GM21619 (cell line): ENCODE measurements at regions not wholly inside any gene's neighbourhood (a gene's known extent, or its start where the extent isn't known, plus 50 kb on each side); places are given as distances from the start of the nearest gene placed in this dataset.
"Not testable (repeated sequence)": the region's sequence is repeated elsewhere in the genome, so short reads cannot be mapped to it uniquely, and the experiment has no call there.

Experiments used
- ATAC-seq: cut with Tn5 transposase; IDR thresholded peaks from one replicate; pipeline ENCODE4 v1.9.1; 2021; ENCODE audit not compliant: unreplicated experiment

GRCh38 chr17:33874617-33875060 lies 380.4 kb upstream of the CCL2 start:
- ATAC-seq = no peak

- ATAC-seq = no peak
These were observed 379.1 kb upstream of the CCL2 start for GRCh38 chr17:33875973-33876372.

DNA sequence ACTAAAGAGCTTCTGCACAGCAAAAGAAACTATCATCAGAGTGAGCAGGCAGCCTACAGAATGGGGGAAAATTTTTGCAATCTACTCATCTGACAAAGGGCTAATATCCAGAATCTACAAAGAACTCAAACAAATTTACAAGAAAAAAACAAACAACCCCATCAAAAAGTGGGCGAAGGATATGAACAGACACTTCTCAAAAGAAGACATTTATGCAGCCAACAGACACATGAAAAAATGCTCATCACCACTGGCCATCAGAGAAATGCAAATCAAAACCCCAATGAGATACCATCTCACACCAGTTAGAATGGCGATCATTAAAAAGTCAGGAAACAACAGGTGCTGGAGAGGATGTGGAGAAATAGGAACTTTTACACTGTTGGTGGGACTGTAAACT lies 372.8 kb upstream of the CCL2 start:
- ATAC-seq = not testable (repeated sequence)

DNA sequence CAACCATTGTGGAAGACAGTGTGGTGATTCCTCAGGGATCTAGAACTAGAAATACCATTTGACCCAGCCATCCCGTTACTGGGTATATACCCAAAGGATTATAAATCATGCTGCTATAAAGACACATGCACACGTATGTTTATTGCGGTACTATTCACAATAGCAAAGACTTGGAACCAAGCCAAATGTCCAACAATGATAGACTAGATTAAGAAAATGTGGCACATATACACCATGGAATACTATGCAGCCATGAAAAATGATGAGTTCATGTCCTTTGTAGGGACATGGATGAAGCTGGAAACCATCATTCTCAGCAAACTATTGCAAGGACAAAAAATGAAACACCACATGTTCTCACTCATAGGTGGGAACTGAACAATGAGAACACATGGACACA lies 372.4 kb upstream of the CCL2 start:
- not testable (repeated sequence) for ATAC-seq

DNA sequence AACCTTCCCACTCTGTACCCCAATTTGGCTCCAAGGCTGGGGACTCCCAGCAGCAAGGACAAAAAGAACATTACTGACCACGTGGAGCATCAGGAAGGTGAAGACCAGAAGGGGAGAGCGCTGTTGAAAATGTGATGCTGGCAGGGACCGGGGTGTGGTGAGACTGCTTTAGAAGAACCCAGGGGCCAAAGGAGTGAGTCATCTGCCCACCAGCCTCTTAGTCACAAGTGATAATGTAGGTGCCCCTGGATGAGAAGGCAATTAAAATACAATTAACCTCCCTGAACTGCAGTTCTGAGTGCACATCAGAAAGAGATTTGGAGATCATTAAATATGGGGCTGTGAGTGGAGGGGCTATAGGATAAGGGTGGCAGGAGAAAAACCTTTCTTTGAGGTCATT lies 366.6 kb upstream of the CCL2 start:
- no peak for ATAC-seq

DNA sequence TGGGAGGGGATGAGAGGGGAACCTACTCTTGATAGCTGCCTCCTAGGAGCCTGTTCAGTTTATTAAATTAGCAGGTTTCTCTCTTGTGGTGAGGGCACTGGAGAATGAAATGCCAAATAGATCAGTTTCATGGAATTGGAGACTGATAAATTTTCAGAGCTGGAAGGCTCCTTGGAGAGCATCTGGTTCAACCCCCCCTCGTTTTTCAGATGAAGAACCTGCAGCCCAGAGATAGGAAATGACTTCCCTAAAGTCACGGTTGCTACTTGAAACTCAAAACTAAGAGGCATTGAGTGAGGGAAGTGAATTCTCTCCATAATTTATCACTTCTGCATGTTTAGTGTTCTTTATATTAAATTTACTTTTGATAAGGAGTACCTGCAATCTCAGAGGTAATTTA lies 366.0 kb upstream of the CCL2 start:
- no peak for ATAC-seq

DNA sequence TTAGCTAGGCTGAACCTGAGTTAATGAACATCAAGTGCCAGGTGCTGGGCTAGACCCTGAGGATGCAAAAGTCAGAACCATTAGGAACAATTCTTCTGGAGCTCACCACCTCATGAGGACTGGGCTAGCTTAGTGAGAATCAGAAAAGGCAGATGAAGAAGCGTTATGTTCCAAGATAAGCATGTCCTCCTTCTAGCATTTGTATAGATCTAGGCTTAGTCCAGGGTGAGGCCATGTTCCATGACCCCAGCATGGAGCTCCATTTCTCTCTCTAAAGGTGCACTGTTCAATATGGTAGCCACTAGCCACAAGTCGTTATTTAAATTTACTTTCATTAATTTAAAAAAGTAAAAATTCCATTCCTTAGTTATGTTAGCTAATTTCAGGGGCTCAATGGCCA lies 365.3 kb upstream of the CCL2 start:
- ATAC-seq = no peak

DNA sequence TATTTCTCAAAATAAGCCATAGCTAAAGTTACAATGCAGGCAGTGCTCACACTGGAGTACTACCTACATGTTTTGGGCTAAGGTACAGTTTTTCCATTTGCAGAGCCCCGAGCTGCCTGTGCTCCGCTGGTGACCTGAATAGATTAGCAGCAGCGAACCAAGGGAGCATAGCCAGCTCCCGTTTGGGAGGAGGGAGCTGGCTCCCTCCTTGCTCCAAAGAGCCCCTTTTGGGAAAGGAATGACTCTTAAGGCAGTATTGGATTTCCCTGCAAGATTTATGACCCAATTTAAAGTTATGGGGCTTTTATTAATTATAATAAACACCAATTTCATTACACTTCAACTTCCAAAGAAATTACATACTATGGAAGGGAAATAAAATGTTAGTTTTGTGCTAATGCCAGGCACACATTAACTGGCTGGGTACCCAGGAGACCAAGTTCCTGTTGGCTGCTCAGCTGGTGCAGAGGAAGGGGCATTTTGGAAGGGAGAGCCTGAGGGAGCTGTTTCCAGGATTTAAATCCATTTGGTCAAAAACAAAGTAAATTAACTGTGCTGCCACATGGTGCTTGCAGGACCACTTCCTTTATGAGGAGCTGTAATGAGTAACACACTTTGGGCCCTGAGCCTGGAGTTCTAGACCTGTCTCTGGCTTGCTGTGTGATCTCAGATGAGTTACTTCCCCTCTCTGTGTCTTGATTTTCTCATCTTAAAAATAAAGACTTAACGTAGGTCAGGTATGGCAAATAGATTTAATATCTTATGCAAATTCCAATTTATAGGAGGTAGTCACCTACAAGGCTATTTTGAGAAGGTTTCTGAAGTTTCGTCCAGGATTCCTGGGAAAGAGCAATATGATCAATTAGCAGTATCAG lies 362.1 kb upstream of the CCL2 start:
- ATAC-seq = no peak

DNA sequence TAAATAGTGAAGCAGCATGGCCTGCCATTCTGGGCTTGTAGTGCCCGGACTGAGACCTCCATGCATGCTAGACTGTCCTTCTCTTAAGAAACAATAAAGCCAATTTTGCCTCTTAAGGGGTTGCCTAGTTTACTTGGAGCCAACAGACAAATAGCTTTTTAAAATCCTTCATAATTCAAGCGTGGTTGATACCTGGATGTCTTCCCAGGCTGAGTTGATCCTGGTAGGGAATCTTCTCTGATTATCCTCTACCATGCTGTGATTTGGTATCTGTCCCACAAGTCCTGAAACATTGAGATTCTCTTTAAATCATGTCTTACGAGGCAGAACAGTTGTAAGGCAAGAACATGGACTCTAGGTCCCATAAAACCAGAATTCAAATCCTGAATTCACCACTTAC lies 359.6 kb upstream of the CCL2 start:
- no peak for ATAC-seq

GRCh38 chr17:33896263-33896662 lies 358.8 kb upstream of the CCL2 start:
- no peak for ATAC-seq

DNA sequence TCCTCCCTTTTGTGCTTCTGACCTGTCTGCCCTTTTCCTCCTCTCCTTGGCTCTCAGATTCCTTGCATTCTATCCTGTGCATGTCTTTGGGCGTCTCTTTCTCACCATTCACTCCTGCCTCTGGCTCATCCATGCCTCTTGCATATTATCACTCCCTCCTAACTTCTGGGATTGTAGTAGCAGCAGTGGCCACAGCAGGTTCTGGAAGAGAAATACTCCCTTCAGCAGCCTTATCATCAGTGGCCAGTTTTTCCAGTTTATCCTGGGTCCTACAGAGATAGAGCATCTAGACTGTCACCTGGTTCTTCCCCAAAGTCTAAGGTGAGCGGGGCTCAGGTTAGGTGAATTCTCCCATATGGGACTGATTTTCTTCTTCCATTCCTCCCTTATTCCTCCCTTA lies 354.0 kb upstream of the CCL2 start:
- no peak for ATAC-seq

GRCh38 chr17:33902901-33903449 lies 352.1 kb upstream of the CCL2 start:
- ATAC-seq = no peak

- ATAC-seq = no peak
These were observed 350.6 kb upstream of the CCL2 start for GRCh38 chr17:33904476-33904875.

- no peak for ATAC-seq
These were observed 349.7 kb upstream of the CCL2 start for GRCh38 chr17:33905338-33905800.

- no peak for ATAC-seq
These were observed 346.6 kb upstream of the CCL2 start for GRCh38 chr17:33908363-33909064.

GRCh38 chr17:33910200-33910857 lies 344.8 kb upstream of the CCL2 start:
- no peak for ATAC-seq

DNA sequence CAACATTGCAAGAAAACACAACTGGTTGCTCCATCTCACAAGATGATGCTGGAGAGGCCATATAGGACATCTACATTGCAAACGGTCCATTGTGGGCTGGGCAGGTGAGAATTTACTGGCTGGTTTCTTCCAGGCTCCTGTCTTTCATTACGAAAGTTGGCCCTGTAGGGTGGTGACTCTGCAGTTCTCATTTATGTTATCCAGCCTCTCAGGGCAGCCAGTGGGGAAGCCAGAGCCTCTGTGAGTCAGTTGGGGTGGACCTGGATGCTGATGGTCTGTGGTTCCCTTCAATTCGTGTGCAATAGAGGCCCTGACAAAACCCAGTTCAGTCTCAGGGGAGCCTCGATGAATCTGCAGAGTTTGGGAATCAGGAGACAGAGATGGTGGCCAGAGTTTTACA lies 341.0 kb upstream of the CCL2 start:
- ATAC-seq = no peak

- no peak for ATAC-seq
These were observed 332.1 kb upstream of the CCL2 start for GRCh38 chr17:33922971-33923370.

- no peak for ATAC-seq
These were observed 331.0 kb upstream of the CCL2 start for GRCh38 chr17:33924104-33924503.

DNA sequence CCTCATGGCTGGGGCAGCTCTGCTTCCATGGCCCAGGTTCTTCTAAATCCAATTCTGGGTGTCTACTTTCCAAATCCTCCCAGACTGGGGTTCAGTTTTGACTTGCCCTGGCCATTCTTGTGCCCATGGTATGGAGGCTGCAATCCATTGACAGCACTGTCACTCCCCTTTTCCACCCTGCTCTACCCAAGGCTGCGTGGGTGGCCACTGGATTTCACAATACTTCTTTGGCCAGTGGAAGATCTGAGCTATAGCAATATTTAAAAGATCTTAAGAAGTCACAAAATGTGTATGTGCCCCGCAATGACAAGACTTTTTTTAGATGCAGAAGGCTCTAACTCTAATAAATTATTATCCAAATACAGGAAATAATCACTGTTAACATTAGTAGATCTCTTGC lies 329.4 kb upstream of the CCL2 start:
- no peak for ATAC-seq

GRCh38 chr17:33927732-33928133 lies 327.4 kb upstream of the CCL2 start:
- no peak for ATAC-seq
